WERI-Rb-1 (cell line): ENCODE measurements at regions not wholly inside any gene's neighbourhood (a gene's known extent, or its start where the extent isn't known, plus 50 kb on each side); places are given as distances from the start of the nearest gene placed in this dataset.
"Not testable (repeated sequence)": the region's sequence is repeated elsewhere in the genome, so short reads cannot be mapped to it uniquely, and the experiment has no call there.

Experiments used
- DNase-seq: peaks from one replicate; pipeline ENCODE4 v3.0.0-alpha.2; 2020
- H3K27ac ChIP-seq: fragments of 250-450 bp; sonication (Bioruptor Pico); 2 replicates; pipeline ENCODE4 v1.5.1; 2020; ENCODE audit warnings: mild to moderate bottlenecking, moderate library complexity
- H3K27me3 ChIP-seq: fragments of 250-450 bp; sonication (Bioruptor Pico); 2 replicates; pipeline ENCODE4 v1.5.1; 2021; ENCODE audit warnings: mild to moderate bottlenecking, low read depth, moderate library complexity; ENCODE audit not compliant: insufficient read depth, severe bottlenecking
- H3K36me3 ChIP-seq: fragments of 250-450 bp; sonication (Bioruptor Pico); 2 replicates; pipeline ENCODE4 v1.5.1; 2020; ENCODE audit warnings: mild to moderate bottlenecking, moderate library complexity
- H3K4me3 ChIP-seq: 2 replicates; pipeline ENCODE4 v1.5.1; 2011; ENCODE audit warnings: low read depth, mild to moderate bottlenecking, control low read depth, low read length
- H3K9me3 ChIP-seq: fragments of 250-450 bp; sonication (Bioruptor Pico); 2 replicates; pipeline ENCODE4 v1.5.1; 2021; ENCODE audit warnings: mild to moderate bottlenecking, moderate library complexity; ENCODE audit not compliant: severe bottlenecking
- CTCF ChIP-seq: IDR thresholded peaks from 2 replicates; pipeline ENCODE4 v1.5.1; 2011; ENCODE audit warnings: low read depth, mild to moderate bottlenecking, control low read depth, inconsistent platforms, low read length

GRCh38 chr19:28358633-28359032 is 854.3 kb downstream of the UQCRFS1 start:
- H3K27ac ChIP-seq = no peak overlapping the region
- no peak for DNase-seq
- no peaks in the 10 kb centered on the region for H3K9me3 ChIP-seq
- H3K27me3 ChIP-seq = no peaks in the 10 kb centered on the region
- no peak overlapping the region for H3K4me3 ChIP-seq
- TF ChIP-seq CTCF = no peak
- H3K36me3 ChIP-seq = no peaks in the 10 kb centered on the region

- no peak for TF ChIP-seq CTCF
- H3K27me3 ChIP-seq = no peaks in the 10 kb centered on the region
- no peaks in the 10 kb centered on the region for H3K36me3 ChIP-seq
- H3K27ac ChIP-seq = no peak overlapping the region
- H3K4me3 ChIP-seq = no peak overlapping the region
- peaks cover 3% of the 10 kb centered on the region for H3K9me3 ChIP-seq
- no peak for DNase-seq
Observed at GRCh38 chr19:28351761-28352160, 861.2 kb downstream of the UQCRFS1 start.

- H3K36me3 ChIP-seq, H3K9me3 ChIP-seq, H3K27me3 ChIP-seq, H3K4me3 ChIP-seq, DNase-seq, H3K27ac ChIP-seq: not testable (repeated sequence)
Observed at GRCh38 chr19:28351321-28351720, 861.6 kb downstream of the UQCRFS1 start.

GRCh38 chr19:28350673-28351072 is 862.3 kb downstream of the UQCRFS1 start:
- Histone ChIP-seq H3K4me3 (no peak overlapping the region), H3K36me3 (no peaks in the 10 kb centered on the region), H3K27ac (no peak overlapping the region), H3K27me3 (no peaks in the 10 kb centered on the region), H3K9me3 (peaks cover 3% of the 10 kb centered on the region)
- TF ChIP-seq CTCF = no peak
- no peak for DNase-seq

GRCh38 chr19:28350037-28350436 is 862.9 kb downstream of the UQCRFS1 start:
- Histone ChIP-seq H3K27ac (no peak overlapping the region), H3K4me3 (no peak overlapping the region), H3K27me3 (no peaks in the 10 kb centered on the region), H3K9me3 (peaks cover 3% of the 10 kb centered on the region), H3K36me3 (no peaks in the 10 kb centered on the region)
- TF ChIP-seq CTCF = no peak
- DNase-seq = no peak

- no peak overlapping the region for H3K27ac ChIP-seq
- H3K9me3 ChIP-seq = peaks cover 3% of the 10 kb centered on the region
- no peak for DNase-seq
- H3K36me3 ChIP-seq = no peaks in the 10 kb centered on the region
- H3K4me3 ChIP-seq = no peak overlapping the region
- H3K27me3 ChIP-seq = no peaks in the 10 kb centered on the region
- no peak for TF ChIP-seq CTCF
Observed at GRCh38 chr19:28349604-28350003, 863.3 kb downstream of the UQCRFS1 start.
